Activated CD8-positive, alpha-beta memory T cell treated with anti-CD3 and anti-CD28 coated beads, Interleukin-2, amount 50 U/mL, for 4 hours (primary cell): ENCODE measurements at regions not wholly inside any gene's neighbourhood (a gene's known extent, or its start where the extent isn't known, plus 50 kb on each side); places are given as distances from the start of the nearest gene placed in this dataset.
"Not testable (repeated sequence)": the region's sequence is repeated elsewhere in the genome, so short reads cannot be mapped to it uniquely, and the experiment has no call there.

ENCODE experiments used
- DNase-seq: peaks from one replicate; pipeline ENCODE4 v3.0.0-alpha.2; 2020

- DNase-seq: no peak
Measured at GRCh38 chr4:162938738-162939485, 227.8 kb downstream of the NAF1 start.

GRCh38 chr4:162935214-162935613 is 231.5 kb downstream of the NAF1 start:
- no peak for DNase-seq

GRCh38 chr4:162931286-162931685 is 235.4 kb downstream of the NAF1 start:
- DNase-seq: no peak

GRCh38 chr4:162921178-162921785 is 245.4 kb downstream of the NAF1 start:
- no peak for DNase-seq

GRCh38 chr4:162920649-162921048 is 246.0 kb downstream of the NAF1 start:
- DNase-seq: no peak

- DNase-seq: no peak
Measured at GRCh38 chr4:162912482-162912881, 254.2 kb downstream of the NAF1 start.

GRCh38 chr4:162911349-162911748 is 255.3 kb downstream of the NAF1 start:
- no peak for DNase-seq

GRCh38 chr4:162909952-162910351 is 256.7 kb downstream of the NAF1 start:
- no peak for DNase-seq

- DNase-seq: no peak
Measured at GRCh38 chr4:162894387-162894786, 272.3 kb downstream of the NAF1 start.

- DNase-seq: no peak
Measured at GRCh38 chr4:162891788-162892707, 274.6 kb downstream of the NAF1 start.

- DNase-seq: no peak
Measured at GRCh38 chr4:162878096-162878495, 288.6 kb downstream of the NAF1 start.

- no peak for DNase-seq
Measured at GRCh38 chr4:162874748-162875147, 291.9 kb downstream of the NAF1 start.

- no peak for DNase-seq
Measured at GRCh38 chr4:162871990-162872389, 294.7 kb downstream of the NAF1 start.

- no peak for DNase-seq
Measured at GRCh38 chr4:162869157-162869556, 297.5 kb downstream of the NAF1 start.

- no peak for DNase-seq
Measured at GRCh38 chr4:162866565-162866964, 300.1 kb downstream of the NAF1 start.

- no peak for DNase-seq
Measured at GRCh38 chr4:162865102-162865501, 301.6 kb downstream of the NAF1 start.

GRCh38 chr4:162853788-162854187 is 312.9 kb downstream of the NAF1 start:
- no peak for DNase-seq

- DNase-seq: no peak
Measured at GRCh38 chr4:162852642-162853041, 314.0 kb downstream of the NAF1 start.

- DNase-seq: not testable (repeated sequence)
Measured at GRCh38 chr4:162851241-162851758, 315.4 kb downstream of the NAF1 start.

GRCh38 chr4:162849937-162850336 is 316.8 kb downstream of the NAF1 start:
- no peak for DNase-seq

- DNase-seq: no peak
Measured at GRCh38 chr4:162847945-162848549, 318.6 kb downstream of the NAF1 start.

GRCh38 chr4:162841753-162842152 is 324.9 kb downstream of the NAF1 start:
- no peak for DNase-seq

GRCh38 chr4:162839814-162840213 is 326.9 kb downstream of the NAF1 start:
- no peak for DNase-seq
